HAP-1 (cell line): ENCODE measurements at regions not wholly inside any gene's neighbourhood (a gene's known extent, or its start where the extent isn't known, plus 50 kb on each side); places are given as distances from the start of the nearest gene placed in this dataset.

Source experiments
- DNase-seq, 2 experiments: peaks; one replicate each; pipeline ENCODE4 v3.0.0-alpha.2; 2016 to 2020; ENCODE audit warnings: low spot score in 2 of 2
- H3K27me3 ChIP-seq: fragments of 250-450 bp; sonication (Bioruptor Pico); 2 replicates; pipeline ENCODE4 v1.5.1; 2020; ENCODE audit warnings: low read depth, mild to moderate bottlenecking, moderate library complexity
- H3K36me3 ChIP-seq: fragments of 250-450 bp; sonication (Bioruptor Pico); replicated peaks from 2 replicates; pipeline ENCODE4 v1.5.1; 2020; ENCODE audit warnings: mild to moderate bottlenecking
- H3K4me1 ChIP-seq: fragments of 250-450 bp; sonication (Bioruptor Pico); 2 replicates; pipeline ENCODE4 v1.5.1; 2020; ENCODE audit warnings: mild to moderate bottlenecking
- H3K4me3 ChIP-seq: fragments of 250-450 bp; sonication (Bioruptor Pico); 2 replicates; pipeline ENCODE4 v1.5.1; 2020; ENCODE audit warnings: mild to moderate bottlenecking, moderate library complexity
- H3K9me3 ChIP-seq: fragments of 250-450 bp; sonication (Bioruptor Pico); 2 replicates; pipeline ENCODE4 v1.5.1; 2020; ENCODE audit warnings: mild to moderate bottlenecking, moderate library complexity
- in situ Hi-C: fragments of 300-500 bp; cut with MboI; formaldehyde crosslinking; loops from 3 replicates; pipeline ENCODE4 v1.14.3; 2020; ENCODE audit warnings: low sequenced_read_pairs, inconsistent platforms, mixed read lengths

- Histone ChIP-seq H3K4me3 (no peak overlapping the region), H3K4me1 (no peaks in the 10 kb centered on the region), H3K36me3 (no peaks in the 10 kb centered on the region), H3K27me3 (no peaks in the 10 kb centered on the region), H3K9me3 (peaks cover 6% of the 10 kb centered on the region; the same call in 1 of the 2 replicates)
- DNase-seq, result no peak
- in situ Hi-C loops, result no loop called here
Measured at GRCh38 chr6:28711325-28711724, 185.6 kb downstream of the GPX5 start.

GRCh38 chr6:28711788-28712341, 186.2 kb downstream of the GPX5 start:
- DNase-seq, result no peak
- Histone ChIP-seq H3K4me3 (no peak overlapping the region), H3K9me3 (peaks cover 6% of the 10 kb centered on the region; the same call in 1 of the 2 replicates), H3K36me3 (no peaks in the 10 kb centered on the region), H3K27me3 (no peaks in the 10 kb centered on the region), H3K4me1 (no peaks in the 10 kb centered on the region)
- in situ Hi-C loops, result no loop called here

- no peak for DNase-seq
- H3K4me3 ChIP-seq, result no peak overlapping the region
- H3K9me3 ChIP-seq, result peaks cover 4% of the 10 kb centered on the region; the same call in 1 of the 2 replicates
- in situ Hi-C loops, result no loop called here
- H3K36me3 ChIP-seq, result no peaks in the 10 kb centered on the region
- no peaks in the 10 kb centered on the region for H3K27me3 ChIP-seq
- no peaks in the 10 kb centered on the region for H3K4me1 ChIP-seq
Measured at GRCh38 chr6:28712982-28713381, 187.3 kb downstream of the GPX5 start.

- peak; percentile 45 to 77 for DNase-seq
- in situ Hi-C loops, result no loop called here
Measured at GRCh38 chr6:28719275-28719940, 193.7 kb downstream of the GPX5 start.

GRCh38 chr6:28720357-28721231, 194.9 kb downstream of the GPX5 start:
- H3K4me3 ChIP-seq, result no peak overlapping the region
- no peaks in the 10 kb centered on the region for H3K9me3 ChIP-seq
- DNase-seq, result no peak
- H3K36me3 ChIP-seq, result no peaks in the 10 kb centered on the region
- no peaks in the 10 kb centered on the region for H3K27me3 ChIP-seq
- in situ Hi-C loops, result no loop called here
- H3K4me1 ChIP-seq, result no peaks in the 10 kb centered on the region

More at GRCh38 chr6:28719275-28719940, 193.7 kb downstream of the GPX5 start:
- Histone ChIP-seq H3K9me3 (no peaks in the 10 kb centered on the region), H3K27me3 (no peaks in the 10 kb centered on the region), H3K36me3 (no peaks in the 10 kb centered on the region), H3K4me1 (no peaks in the 10 kb centered on the region), H3K4me3 (no peak overlapping the region)

GRCh38 chr6:28721372-28721771, 195.7 kb downstream of the GPX5 start:
- Histone ChIP-seq H3K9me3 (no peaks in the 10 kb centered on the region), H3K27me3 (no peaks in the 10 kb centered on the region), H3K36me3 (no peaks in the 10 kb centered on the region), H3K4me1 (no peaks in the 10 kb centered on the region), H3K4me3 (no peak overlapping the region)
- in situ Hi-C loops, result no loop called here
- no peak for DNase-seq

GRCh38 chr6:28724395-28724794, 198.7 kb downstream of the GPX5 start:
- Histone ChIP-seq H3K4me3 (no peak overlapping the region), H3K27me3 (no peaks in the 10 kb centered on the region), H3K4me1 (peaks cover 13% of the 10 kb centered on the region), H3K9me3 (no peaks in the 10 kb centered on the region), H3K36me3 (no peaks in the 10 kb centered on the region)
- no peak for DNase-seq
- in situ Hi-C loops, result no loop called here

GRCh38 chr6:28725274-28725809, 198.4 kb downstream of the TRIM27 start:
- no peak overlapping the region for H3K4me3 ChIP-seq

GRCh38 chr6:28725890-28726348, 197.9 kb downstream of the TRIM27 start:
- H3K4me3 ChIP-seq, result no peak overlapping the region
- peaks cover 13% of the 10 kb centered on the region for H3K4me1 ChIP-seq
- H3K36me3 ChIP-seq, result no peaks in the 10 kb centered on the region
- peak; percentile 65 to 80 for DNase-seq
- no peaks in the 10 kb centered on the region for H3K9me3 ChIP-seq
- H3K27me3 ChIP-seq, result no peaks in the 10 kb centered on the region
- in situ Hi-C loops, result no loop called here

More at GRCh38 chr6:28725274-28725809, 198.4 kb downstream of the TRIM27 start:
- in situ Hi-C loops, result no loop called here
- H3K9me3 ChIP-seq, result no peaks in the 10 kb centered on the region
- H3K4me1 ChIP-seq, result peaks cover 13% of the 10 kb centered on the region
- H3K36me3 ChIP-seq, result no peaks in the 10 kb centered on the region
- H3K27me3 ChIP-seq, result no peaks in the 10 kb centered on the region
- no peak for DNase-seq

- no peak for DNase-seq
- in situ Hi-C loops, result no loop called here
- Histone ChIP-seq H3K9me3 (no peaks in the 10 kb centered on the region), H3K4me3 (no peak overlapping the region), H3K36me3 (no peaks in the 10 kb centered on the region), H3K27me3 (no peaks in the 10 kb centered on the region), H3K4me1 (peaks cover 13% of the 10 kb centered on the region)
Measured at GRCh38 chr6:28726569-28727309, 197.0 kb downstream of the TRIM27 start.

- DNase-seq, result no peak
- in situ Hi-C loops, result no loop called here
- H3K4me3 ChIP-seq, result peak overlapping the region; percentile 65
- H3K36me3 ChIP-seq, result no peaks in the 10 kb centered on the region
- no peaks in the 10 kb centered on the region for H3K27me3 ChIP-seq
- peaks cover 13% of the 10 kb centered on the region for H3K4me1 ChIP-seq
- H3K9me3 ChIP-seq, result no peaks in the 10 kb centered on the region
Measured at GRCh38 chr6:28727559-28728211, 196.1 kb downstream of the TRIM27 start.

- no peak for DNase-seq
- H3K9me3 ChIP-seq, result no peaks in the 10 kb centered on the region
- peak overlapping the region; percentile 65 for H3K4me3 ChIP-seq
- no peaks in the 10 kb centered on the region for H3K36me3 ChIP-seq
- in situ Hi-C loops, result no loop called here
- no peaks in the 10 kb centered on the region for H3K27me3 ChIP-seq
- H3K4me1 ChIP-seq, result peaks cover 13% of the 10 kb centered on the region
Measured at GRCh38 chr6:28729501-28730402, 194.0 kb downstream of the TRIM27 start.
